ENCODE measurements at regions not wholly inside any gene's neighbourhood (a gene's known extent, or its start where the extent isn't known, plus 50 kb on each side); places are given as distances from the start of the nearest gene placed in this dataset.

DNA sequence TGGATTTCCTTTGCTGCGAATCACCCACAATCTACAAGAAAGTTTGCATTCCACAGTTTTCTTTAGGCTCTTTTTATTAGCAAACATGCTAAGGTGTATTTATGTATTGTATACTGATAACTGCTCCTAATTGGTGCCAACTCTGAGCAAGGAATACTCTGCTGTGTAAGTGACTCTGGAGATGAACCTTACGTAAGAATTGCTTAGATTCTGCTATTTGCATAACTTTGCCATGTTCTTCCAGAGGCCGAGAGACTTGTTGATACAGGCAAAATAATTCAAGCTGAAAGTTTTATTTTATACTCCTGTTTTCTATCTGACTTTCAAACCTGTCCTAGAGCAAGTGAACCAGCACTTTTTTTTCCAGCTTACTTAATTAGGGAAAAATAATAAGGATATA lies 461.3 kb downstream of the GJA1 start:
- Histone ChIP-seq H3K4me1 (ENCODE audit: insufficient read depth, low read length, severe bottlenecking) (no peaks in the 10 kb centered on the region), H3K9me3 (ENCODE audit: low read length) (no peaks in the 10 kb centered on the region), H3K4me3 (ENCODE audit: low read depth, low read length, poor library complexity, severe bottlenecking) (no peak overlapping the region), H3K4me2 (ENCODE audit: low read length) (no peak overlapping the region), H3K79me2 (ENCODE audit: insufficient read depth, low read length) (no peaks in the 10 kb centered on the region), H3K36me3 (ENCODE audit: insufficient read depth, low read length) (no peaks in the 10 kb centered on the region), H3K9ac (ENCODE audit: low read length) (no peak overlapping the region), H3K27me3 (ENCODE audit: insufficient read depth, low read length) (no peaks in the 10 kb centered on the region), H4K20me1 (ENCODE audit: insufficient read depth, low read length) (no peaks in the 10 kb centered on the region), H3K27ac (ENCODE audit: low read depth, low read length, poor library complexity, severe bottlenecking) (no peak overlapping the region), H2AFZ (ENCODE audit: low read length) (no peak overlapping the region), H3F3A (ENCODE audit: insufficient read depth, low read length) (no peaks in the 10 kb centered on the region), H3K9me2 (ENCODE audit: low read depth, low read length) (no peaks in the 10 kb centered on the region)
- TF ChIP-seq EZH2 (IDR thresholded peaks at IDR 0.05; ENCODE audit: borderline replicate concordance, low read length): no peak
- TF ChIP-seq, protein P1, sequence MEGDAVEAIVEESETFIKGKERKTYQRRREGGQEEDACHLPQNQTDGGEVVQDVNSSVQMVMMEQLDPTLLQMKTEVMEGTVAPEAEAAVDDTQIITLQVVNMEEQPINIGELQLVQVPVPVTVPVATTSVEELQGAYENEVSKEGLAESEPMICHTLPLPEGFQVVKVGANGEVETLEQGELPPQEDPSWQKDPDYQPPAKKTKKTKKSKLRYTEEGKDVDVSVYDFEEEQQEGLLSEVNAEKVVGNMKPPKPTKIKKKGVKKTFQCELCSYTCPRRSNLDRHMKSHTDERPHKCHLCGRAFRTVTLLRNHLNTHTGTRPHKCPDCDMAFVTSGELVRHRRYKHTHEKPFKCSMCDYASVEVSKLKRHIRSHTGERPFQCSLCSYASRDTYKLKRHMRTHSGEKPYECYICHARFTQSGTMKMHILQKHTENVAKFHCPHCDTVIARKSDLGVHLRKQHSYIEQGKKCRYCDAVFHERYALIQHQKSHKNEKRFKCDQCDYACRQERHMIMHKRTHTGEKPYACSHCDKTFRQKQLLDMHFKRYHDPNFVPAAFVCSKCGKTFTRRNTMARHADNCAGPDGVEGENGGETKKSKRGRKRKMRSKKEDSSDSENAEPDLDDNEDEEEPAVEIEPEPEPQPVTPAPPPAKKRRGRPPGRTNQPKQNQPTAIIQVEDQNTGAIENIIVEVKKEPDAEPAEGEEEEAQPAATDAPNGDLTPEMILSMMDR (IDR thresholded peaks at IDR 0.05; ENCODE audit: low read length): no peak

DNA sequence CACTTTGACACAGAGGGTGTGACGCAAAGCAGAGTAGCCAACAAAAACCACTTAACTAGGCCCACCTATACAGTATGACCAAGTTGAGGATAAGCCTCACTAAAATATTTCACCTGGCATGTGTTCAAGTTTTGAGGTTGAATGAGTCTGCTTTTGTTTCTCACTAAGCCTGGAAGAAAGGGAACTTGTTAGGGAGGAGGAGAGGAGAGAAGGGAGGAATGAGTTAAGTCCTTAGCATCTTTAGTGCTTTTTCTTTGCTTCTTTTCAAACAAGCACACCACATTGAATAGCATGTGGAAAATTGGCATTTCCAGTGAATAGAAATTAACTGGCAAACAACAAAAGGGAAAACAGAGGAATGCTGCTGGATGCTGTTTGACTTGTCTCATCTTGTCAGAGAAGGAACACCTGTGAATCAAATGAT lies 461.9 kb downstream of the GJA1 start:
- Histone ChIP-seq H4K20me1 (ENCODE audit: insufficient read depth, low read length) (no peaks in the 10 kb centered on the region), H2AFZ (ENCODE audit: low read length) (no peak overlapping the region), H3K79me2 (ENCODE audit: insufficient read depth, low read length) (no peaks in the 10 kb centered on the region), H3K4me1 (ENCODE audit: insufficient read depth, low read length, severe bottlenecking) (no peaks in the 10 kb centered on the region), H3F3A (ENCODE audit: insufficient read depth, low read length) (no peaks in the 10 kb centered on the region), H3K36me3 (ENCODE audit: insufficient read depth, low read length) (no peaks in the 10 kb centered on the region), H3K9me2 (ENCODE audit: low read depth, low read length) (no peaks in the 10 kb centered on the region), H3K4me2 (ENCODE audit: low read length) (no peak overlapping the region), H3K27me3 (ENCODE audit: insufficient read depth, low read length) (no peaks in the 10 kb centered on the region), H3K27ac (ENCODE audit: low read depth, low read length, poor library complexity, severe bottlenecking) (no peak overlapping the region), H3K4me3 (ENCODE audit: low read depth, low read length, poor library complexity, severe bottlenecking) (no peak overlapping the region), H3K9ac (ENCODE audit: low read length) (no peak overlapping the region), H3K9me3 (ENCODE audit: low read length) (no peaks in the 10 kb centered on the region)
- no peak for TF ChIP-seq EZH2 (IDR thresholded peaks at IDR 0.05; ENCODE audit: borderline replicate concordance, low read length)
- TF ChIP-seq, protein P1 (IDR thresholded peaks at IDR 0.05; ENCODE audit: low read length): no peak

DNA sequence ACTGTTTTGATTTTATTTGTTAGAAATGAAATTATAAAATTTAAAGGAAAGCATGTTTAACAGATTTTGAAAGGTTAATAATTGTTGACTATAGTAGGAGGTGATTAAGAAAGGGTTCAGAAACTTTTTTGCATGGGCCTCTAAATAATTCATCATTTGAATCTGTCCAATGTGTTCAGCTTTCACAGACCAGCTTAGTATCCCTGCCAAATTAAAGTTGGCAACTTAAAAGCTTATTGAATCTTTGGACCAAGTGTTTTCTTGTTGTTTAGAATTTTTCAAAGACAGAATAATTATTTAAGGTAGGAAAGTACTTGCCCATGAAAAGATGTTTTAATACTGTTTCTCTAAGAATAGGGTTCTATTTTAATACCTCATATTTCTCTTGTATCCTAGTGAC lies 466.0 kb downstream of the GJA1 start:
- H3K79me2 ChIP-seq (ENCODE audit: insufficient read depth, low read length): no peaks in the 10 kb centered on the region
- H3K36me3 ChIP-seq (ENCODE audit: insufficient read depth, low read length): no peaks in the 10 kb centered on the region
- TF ChIP-seq, protein P1 (IDR thresholded peaks at IDR 0.05; ENCODE audit: low read length): no peak
- no peak for TF ChIP-seq EZH2 (IDR thresholded peaks at IDR 0.05; ENCODE audit: borderline replicate concordance, low read length)
- H3K9me2 ChIP-seq (ENCODE audit: low read depth, low read length): no peaks in the 10 kb centered on the region
- no peaks in the 10 kb centered on the region for H3F3A ChIP-seq (ENCODE audit: insufficient read depth, low read length)
- H3K9me3 ChIP-seq (ENCODE audit: low read length): no peaks in the 10 kb centered on the region
- H3K27ac ChIP-seq (ENCODE audit: low read depth, low read length, poor library complexity, severe bottlenecking): no peak overlapping the region
- H3K4me2 ChIP-seq (ENCODE audit: low read length): no peak overlapping the region
- no peaks in the 10 kb centered on the region for H4K20me1 ChIP-seq (ENCODE audit: insufficient read depth, low read length)
- no peak overlapping the region for H2AFZ ChIP-seq (ENCODE audit: low read length)
- no peak overlapping the region for H3K4me3 ChIP-seq (ENCODE audit: low read depth, low read length, poor library complexity, severe bottlenecking)
- no peak overlapping the region for H3K9ac ChIP-seq (ENCODE audit: low read length)
- H3K4me1 ChIP-seq (ENCODE audit: insufficient read depth, low read length, severe bottlenecking): no peaks in the 10 kb centered on the region
- H3K27me3 ChIP-seq (ENCODE audit: insufficient read depth, low read length): no peaks in the 10 kb centered on the region

All from OCI-LY1 (cell line).